ENCODE measurements at regions not wholly inside any gene's neighbourhood (a gene's known extent, or its start where the extent isn't known, plus 50 kb on each side); places are given as distances from the start of the nearest gene placed in this dataset.

DNA sequence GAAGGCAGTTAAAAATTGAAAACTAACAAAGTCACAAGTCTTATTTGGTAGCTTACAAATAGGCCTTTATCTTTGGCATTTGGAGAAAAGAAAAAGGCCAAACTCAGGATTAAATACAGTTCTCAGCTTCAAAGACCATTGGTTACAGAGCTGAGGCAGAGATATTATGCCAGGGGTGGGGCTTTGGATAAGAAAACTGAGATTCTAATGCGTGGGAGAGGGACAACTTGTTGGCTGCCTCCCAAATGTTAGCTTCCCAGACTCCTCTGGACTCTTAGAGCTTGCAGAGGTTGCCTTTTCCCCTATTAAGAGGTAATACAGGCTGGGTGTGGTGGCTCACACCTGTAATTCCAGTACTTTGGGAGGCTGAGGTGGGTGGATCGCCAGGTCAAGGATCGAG is 231.8 kb downstream of the SQOR start:
- TF ChIP-seq GATA2 (IDR thresholded peaks at IDR 0.05; ENCODE audit: low read depth, low read length) (no peak), GATA3 (IDR thresholded peaks at IDR 0.05; ENCODE audit: low read depth, low read length) (no peak)
